Suppressor macrophage treated with lipopolysaccharide for 1 hour (primary cell): ENCODE measurements at regions not wholly inside any gene's neighbourhood (a gene's known extent, or its start where the extent isn't known, plus 50 kb on each side); places are given as distances from the start of the nearest gene placed in this dataset.
"Not testable (repeated sequence)": the region's sequence is repeated elsewhere in the genome, so short reads cannot be mapped to it uniquely, and the experiment has no call there.

Experiments
- DNase-seq, 3 donors: peaks; one replicate each; pipeline ENCODE4 v3.0.0-alpha.2; 2020 to 2022

GRCh38 chr19:33866696-33867095 is 70.0 kb downstream of the KCTD15 start:
- DNase-seq = no peak

- DNase-seq = no peak
Observed at GRCh38 chr19:33868076-33868735, 71.5 kb downstream of the KCTD15 start.

GRCh38 chr19:33868788-33869412 is 72.2 kb downstream of the KCTD15 start:
- peak in 1 of 3 donors; percentile 4 for DNase-seq

- not testable (repeated sequence) for DNase-seq
Observed at GRCh38 chr19:33870298-33870932, 73.7 kb downstream of the KCTD15 start.

GRCh38 chr19:33871605-33872004 is 74.9 kb downstream of the KCTD15 start:
- no peak for DNase-seq

- peak; percentile 12 to 43 (median 19) for DNase-seq
Observed at GRCh38 chr19:33872445-33873320, 76.0 kb downstream of the KCTD15 start.

- no peak for DNase-seq
Observed at GRCh38 chr19:33875071-33875470, 78.4 kb downstream of the KCTD15 start.

GRCh38 chr19:33876192-33876591 is 79.5 kb downstream of the KCTD15 start:
- DNase-seq = no peak

- no peak for DNase-seq
Observed at GRCh38 chr19:33878030-33878544, 81.4 kb downstream of the KCTD15 start.

GRCh38 chr19:33878910-33879810 is 82.5 kb downstream of the KCTD15 start:
- DNase-seq = no peak

GRCh38 chr19:33879818-33880575 is 83.3 kb downstream of the KCTD15 start:
- no peak for DNase-seq

GRCh38 chr19:33883859-33884519 is 87.3 kb downstream of the KCTD15 start:
- DNase-seq = no peak

- DNase-seq = no peak
Observed at GRCh38 chr19:33885236-33885635, 88.6 kb downstream of the KCTD15 start.

- no peak for DNase-seq
Observed at GRCh38 chr19:33887891-33888290, 91.2 kb downstream of the KCTD15 start.

GRCh38 chr19:33888665-33889064 is 92.0 kb downstream of the KCTD15 start:
- DNase-seq = no peak

- DNase-seq = no peak
Observed at GRCh38 chr19:33890569-33890968, 93.9 kb downstream of the KCTD15 start.

- DNase-seq = no peak
Observed at GRCh38 chr19:33891773-33892172, 95.1 kb downstream of the KCTD15 start.

- DNase-seq = no peak
Observed at GRCh38 chr19:33894787-33895186, 98.1 kb downstream of the KCTD15 start.

GRCh38 chr19:33895366-33895765 is 98.7 kb downstream of the KCTD15 start:
- DNase-seq = no peak

- DNase-seq = no peak
Observed at GRCh38 chr19:33898062-33898677, 101.5 kb downstream of the KCTD15 start.
